ENCODE measurements at regions not wholly inside any gene's neighbourhood (a gene's known extent, or its start where the extent isn't known, plus 50 kb on each side); places are given as distances from the start of the nearest gene placed in this dataset.

DNA sequence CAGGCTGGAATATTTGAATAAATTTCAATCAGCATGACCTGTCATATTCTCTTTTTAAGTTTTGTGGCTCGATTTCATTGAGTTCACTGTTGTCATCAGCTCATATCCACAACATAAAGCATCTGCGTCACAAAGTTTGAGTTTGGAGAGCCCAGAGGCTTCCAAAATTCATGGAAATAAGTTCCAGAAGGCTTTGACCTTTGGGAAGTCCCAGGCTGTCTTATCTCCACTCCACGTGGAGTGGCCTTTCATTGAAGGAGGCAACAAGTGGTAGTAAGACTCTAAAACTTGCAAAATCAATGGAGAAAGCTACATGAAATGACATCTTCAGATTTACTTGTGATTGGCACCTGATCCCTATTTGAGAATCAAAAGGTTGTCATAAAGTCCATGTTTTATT lies 54.1 kb upstream of the UNC5C start:
- H3K9me3 ChIP-seq: no peaks in the 10 kb centered on the region
- DNase-seq: no peak
- H3K4me3 ChIP-seq (ENCODE audit: low read depth, low read length): no peak overlapping the region
- H3K4me1 ChIP-seq: no peaks in the 10 kb centered on the region
- TF ChIP-seq, protein P1, sequence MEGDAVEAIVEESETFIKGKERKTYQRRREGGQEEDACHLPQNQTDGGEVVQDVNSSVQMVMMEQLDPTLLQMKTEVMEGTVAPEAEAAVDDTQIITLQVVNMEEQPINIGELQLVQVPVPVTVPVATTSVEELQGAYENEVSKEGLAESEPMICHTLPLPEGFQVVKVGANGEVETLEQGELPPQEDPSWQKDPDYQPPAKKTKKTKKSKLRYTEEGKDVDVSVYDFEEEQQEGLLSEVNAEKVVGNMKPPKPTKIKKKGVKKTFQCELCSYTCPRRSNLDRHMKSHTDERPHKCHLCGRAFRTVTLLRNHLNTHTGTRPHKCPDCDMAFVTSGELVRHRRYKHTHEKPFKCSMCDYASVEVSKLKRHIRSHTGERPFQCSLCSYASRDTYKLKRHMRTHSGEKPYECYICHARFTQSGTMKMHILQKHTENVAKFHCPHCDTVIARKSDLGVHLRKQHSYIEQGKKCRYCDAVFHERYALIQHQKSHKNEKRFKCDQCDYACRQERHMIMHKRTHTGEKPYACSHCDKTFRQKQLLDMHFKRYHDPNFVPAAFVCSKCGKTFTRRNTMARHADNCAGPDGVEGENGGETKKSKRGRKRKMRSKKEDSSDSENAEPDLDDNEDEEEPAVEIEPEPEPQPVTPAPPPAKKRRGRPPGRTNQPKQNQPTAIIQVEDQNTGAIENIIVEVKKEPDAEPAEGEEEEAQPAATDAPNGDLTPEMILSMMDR (IDR thresholded peaks at IDR 0.05; ENCODE audit: low read depth, low read length): no peak
- H3K27me3 ChIP-seq: no peaks in the 10 kb centered on the region
- H3K36me3 ChIP-seq: no peaks in the 10 kb centered on the region

DNA sequence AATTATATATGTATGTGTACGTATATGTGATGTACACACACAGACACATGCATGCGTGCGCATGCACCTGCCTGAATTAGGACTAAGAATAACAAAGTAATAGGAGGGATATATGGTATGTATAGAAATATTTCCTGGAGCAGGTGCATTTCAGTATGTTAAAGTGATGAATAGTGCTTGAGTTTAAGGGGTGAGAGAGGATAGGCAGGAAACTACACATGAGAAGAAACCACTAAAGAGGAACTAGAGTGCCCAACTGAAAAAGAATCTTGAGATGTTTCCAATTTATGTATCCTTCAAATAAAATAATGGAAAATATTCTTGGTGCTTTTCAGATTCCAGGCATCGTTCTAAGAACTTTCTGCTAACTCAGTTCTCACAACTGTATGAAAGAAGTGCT lies 52.6 kb upstream of the UNC5C start:
- H3K4me3 ChIP-seq (ENCODE audit: low read depth, low read length): no peak overlapping the region
- H3K36me3 ChIP-seq: no peaks in the 10 kb centered on the region
- no peaks in the 10 kb centered on the region for H3K4me1 ChIP-seq
- H3K9me3 ChIP-seq: no peaks in the 10 kb centered on the region
- DNase-seq: no peak
- TF ChIP-seq, protein P1 (IDR thresholded peaks at IDR 0.05; ENCODE audit: low read depth, low read length): no peak
- H3K27me3 ChIP-seq: no peaks in the 10 kb centered on the region

DNA sequence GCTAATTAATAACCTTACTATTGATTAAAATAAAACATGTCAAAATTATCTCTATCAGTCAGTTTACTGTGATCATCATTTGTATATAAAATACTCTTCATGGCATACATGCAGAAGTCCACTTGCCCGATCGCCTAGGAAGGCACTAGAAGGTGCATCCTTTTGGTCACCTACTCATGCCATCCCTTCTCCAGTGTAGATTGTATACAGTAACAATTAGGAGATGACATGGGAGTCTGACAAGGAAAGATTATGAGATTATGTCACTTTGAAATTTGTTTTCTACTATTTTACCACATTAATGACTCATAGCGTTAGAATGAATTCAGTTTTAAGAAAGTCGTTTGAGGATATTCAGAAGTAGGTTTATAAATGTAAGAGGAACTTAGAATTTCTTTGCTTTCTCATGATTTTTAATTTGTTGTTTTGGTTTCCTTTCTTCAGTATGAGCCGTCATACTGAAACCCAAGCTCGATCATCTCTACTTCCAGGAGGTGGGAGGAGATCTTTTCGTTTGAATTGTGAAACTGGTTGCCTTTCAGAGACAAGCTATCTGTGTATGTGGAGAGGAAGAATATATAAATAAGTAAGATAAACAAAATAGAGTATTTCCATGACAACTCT lies 51.1 kb upstream of the UNC5C start:
- H3K36me3 ChIP-seq: no peaks in the 10 kb centered on the region
- TF ChIP-seq, protein P1 (IDR thresholded peaks at IDR 0.05; ENCODE audit: low read depth, low read length): no peak
- no peaks in the 10 kb centered on the region for H3K27me3 ChIP-seq
- H3K9me3 ChIP-seq: no peaks in the 10 kb centered on the region
- no peak overlapping the region for H3K4me3 ChIP-seq (ENCODE audit: low read depth, low read length)
- H3K4me1 ChIP-seq: no peaks in the 10 kb centered on the region
- no peak for DNase-seq
